Epithelial cell of esophagus (primary cell): ENCODE measurements at regions not wholly inside any gene's neighbourhood (a gene's known extent, or its start where the extent isn't known, plus 50 kb on each side); places are given as distances from the start of the nearest gene placed in this dataset.

Source experiments
- DNase-seq: peaks from one replicate; pipeline ENCODE4 v3.0.0; 2010; ENCODE audit warnings: low read depth
- H3K4me3 ChIP-seq: 2 replicates; pipeline ENCODE4 v1.5.1; 2011; ENCODE audit warnings: mild to moderate bottlenecking, low read length, control low read depth
- TF ChIP-seq, protein P1 (sequence below): IDR thresholded peaks from 2 replicates; pipeline ENCODE4 v1.5.1; 2011; ENCODE audit warnings: low read depth, mild to moderate bottlenecking, low read length, control low read depth, inconsistent platforms; ENCODE audit not compliant: insufficient read depth; ENCODE audit errors: missing control alignments

- no peak overlapping the region for H3K4me3 ChIP-seq
- TF ChIP-seq, protein P1, sequence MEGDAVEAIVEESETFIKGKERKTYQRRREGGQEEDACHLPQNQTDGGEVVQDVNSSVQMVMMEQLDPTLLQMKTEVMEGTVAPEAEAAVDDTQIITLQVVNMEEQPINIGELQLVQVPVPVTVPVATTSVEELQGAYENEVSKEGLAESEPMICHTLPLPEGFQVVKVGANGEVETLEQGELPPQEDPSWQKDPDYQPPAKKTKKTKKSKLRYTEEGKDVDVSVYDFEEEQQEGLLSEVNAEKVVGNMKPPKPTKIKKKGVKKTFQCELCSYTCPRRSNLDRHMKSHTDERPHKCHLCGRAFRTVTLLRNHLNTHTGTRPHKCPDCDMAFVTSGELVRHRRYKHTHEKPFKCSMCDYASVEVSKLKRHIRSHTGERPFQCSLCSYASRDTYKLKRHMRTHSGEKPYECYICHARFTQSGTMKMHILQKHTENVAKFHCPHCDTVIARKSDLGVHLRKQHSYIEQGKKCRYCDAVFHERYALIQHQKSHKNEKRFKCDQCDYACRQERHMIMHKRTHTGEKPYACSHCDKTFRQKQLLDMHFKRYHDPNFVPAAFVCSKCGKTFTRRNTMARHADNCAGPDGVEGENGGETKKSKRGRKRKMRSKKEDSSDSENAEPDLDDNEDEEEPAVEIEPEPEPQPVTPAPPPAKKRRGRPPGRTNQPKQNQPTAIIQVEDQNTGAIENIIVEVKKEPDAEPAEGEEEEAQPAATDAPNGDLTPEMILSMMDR = no peak
- DNase-seq = no peak
Observed at GRCh38 chr15:31977138-31977537, 53.2 kb upstream of the CHRNA7 start.

DNA sequence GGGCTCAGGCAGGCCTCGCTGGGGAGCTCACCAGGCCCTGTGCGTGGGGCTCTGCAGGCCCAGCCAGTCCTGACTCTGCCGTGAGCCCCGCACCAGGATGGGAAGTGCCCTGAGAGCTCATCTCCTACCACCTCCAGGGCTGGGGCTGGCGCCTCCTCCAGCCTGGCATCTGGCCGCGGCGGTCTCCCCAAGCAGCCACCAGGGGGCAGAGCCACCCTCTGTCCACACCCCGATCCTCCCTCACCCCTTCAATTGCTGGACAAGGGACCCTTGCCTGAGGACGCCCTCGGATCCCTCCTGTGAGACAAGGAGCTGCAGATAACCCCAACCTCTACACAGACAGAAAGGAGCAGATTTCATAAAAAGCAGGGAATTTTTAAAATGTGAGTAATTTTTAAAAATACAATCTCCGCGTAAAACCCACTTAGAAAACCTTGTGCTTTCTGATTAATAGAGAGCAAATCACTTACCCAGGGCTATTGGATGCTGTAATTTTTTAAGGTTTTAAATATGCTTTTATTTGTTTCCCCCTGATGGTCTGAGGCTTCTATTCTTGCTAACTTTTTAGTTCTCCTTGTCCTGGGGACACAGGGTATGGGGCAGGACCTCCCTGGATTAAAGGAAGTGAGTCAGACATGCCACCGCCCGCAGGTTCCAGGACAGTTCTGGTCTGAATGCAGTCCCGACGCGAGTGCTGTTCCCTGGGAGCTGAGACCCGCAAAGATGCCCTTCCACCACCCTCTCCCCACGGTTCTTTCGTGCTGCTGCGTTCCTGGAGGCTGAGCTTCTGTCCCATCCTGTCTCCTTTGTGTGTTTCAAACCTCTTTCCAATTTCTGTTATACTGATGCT is 52.3 kb upstream of the CHRNA7 start:
- TF ChIP-seq, protein P1 = peak; percentile 58
- DNase-seq = peak; percentile 13
- H3K4me3 ChIP-seq = no peak overlapping the region
